HCT116 (cell line): ENCODE measurements at regions not wholly inside any gene's neighbourhood (a gene's known extent, or its start where the extent isn't known, plus 50 kb on each side); places are given as distances from the start of the nearest gene placed in this dataset.

Experiments
- ATAC-seq: fragments of 200-7000 bp; cut with Tn5 transposase; 2 replicates; pipeline ENCODE4 v1.9.1; 2020; ENCODE audit warnings: mild to moderate bottlenecking, moderate library complexity
- BruUV-seq: library from RNA; stranded (reverse); fragments of 400-500 nt; replicated peaks from 2 replicates; lab custom pipeline; 2021; lab: Mats Ljungman, UMichigan
- CTCF ChIA-PET: fragments of 300-600 bp; sonication (Branson Sonifier 250); formaldehyde crosslinking; loops from one replicate; lab custom pipeline; 2021; ENCODE audit warnings: antibody characterized with exemption; lab: Charles Lee
- POLR2A ChIA-PET: fragments of 300-600, 350-600 bp; sonication (Branson Sonifier 250); formaldehyde crosslinking; loops from one replicate; lab custom pipeline; 2021; ENCODE audit warnings: antibody characterized with exemption; lab: Charles Lee
- RAD21 ChIA-PET, 2 experiments: fragments of 300-600 bp; sonication (Branson Sonifier 250); formaldehyde crosslinking; loops; one replicate each; lab custom pipeline; 2023; ENCODE audit warnings: low total read pairs in 2 of 2; ENCODE audit not compliant: uncharacterized antibody in 2 of 2, unreplicated experiment in 2 of 2, low non-redundant PET in 1 of 2; lab: Charles Lee
- DNase-seq: peaks from one replicate; pipeline ENCODE4 v3.0.0-alpha.2; 2010; ENCODE audit warnings: low read depth, low spot score
- H2AFZ ChIP-seq: fragments of 200-600 bp; shearing (Covaris generic), sonication (generic); 2 replicates; pipeline ENCODE4 v1.6.1; 2017; ENCODE audit warnings: low read depth, mixed run types, mixed read lengths, antibody characterized with exemption, low read length; ENCODE audit not compliant: poor library complexity, severe bottlenecking
- H3K27ac ChIP-seq: 2 replicates; pipeline ENCODE4 v1.5.1; 2012; ENCODE audit warnings: low read depth, low read length
- H3K27me3 ChIP-seq: fragments of 200-600 bp; sonication (generic); 2 replicates; pipeline ENCODE4 v1.6.1; 2016; ENCODE audit warnings: mixed run types, low read length, mixed read lengths; ENCODE audit not compliant: insufficient read depth
- H3K36me3 ChIP-seq, 2 experiments: fragments of 200-500 bp in 1 of 2; fragments of 200-600 bp in 1 of 2; sonication (Bioruptor generic) in 1 of 2; sonication (generic) in 1 of 2; 2 replicates each; pipeline versions ENCODE4 v1.5.1 to v1.6.1; 2014 to 2016; ENCODE audit warnings: low read length in 2 of 2, inconsistent platforms in 1 of 2, mixed read lengths in 1 of 2, mixed run types in 1 of 2; ENCODE audit not compliant: insufficient read depth in 2 of 2, control insufficient read depth in 1 of 2
- H3K4me1 ChIP-seq, 2 experiments: fragments of 200-600 bp in 1 of 2; sonication (generic) in 1 of 2; 2 replicates each; pipeline versions ENCODE4 v1.5.1 to v1.6.1; 2012 to 2017; ENCODE audit warnings: low read length in 2 of 2, inconsistent platforms in 1 of 2, mild to moderate bottlenecking in 1 of 2, mixed read lengths in 1 of 2, mixed run types in 1 of 2, moderate library complexity in 1 of 2; ENCODE audit not compliant: insufficient read depth in 2 of 2, control insufficient read depth in 1 of 2
- H3K4me2 ChIP-seq: fragments of 200-600 bp; sonication (generic); 2 replicates; pipeline ENCODE4 v1.6.1; 2017; ENCODE audit warnings: mixed run types, low read length, mixed read lengths
- H3K4me3 ChIP-seq, 2 experiments: fragments of 200-600 bp in 1 of 2; sonication (generic) in 1 of 2; replicated peaks in 1 of 2; 2 replicates each; pipeline ENCODE4 v1.5.1; 2011 to 2016; ENCODE audit warnings: low read length in 2 of 2, control low read depth in 1 of 2, low read depth in 1 of 2, mild to moderate bottlenecking in 1 of 2, mixed read lengths in 1 of 2, mixed run types in 1 of 2
- H3K79me2 ChIP-seq: fragments of 200-600 bp; sonication (generic); 2 replicates; pipeline ENCODE4 v1.6.1; 2017; ENCODE audit warnings: mild to moderate bottlenecking, mixed run types, low read length, moderate library complexity, mixed read lengths; ENCODE audit not compliant: insufficient read depth
- H3K9ac ChIP-seq: fragments of 200-600 bp; sonication (generic); 2 replicates; pipeline ENCODE4 v1.6.1; 2016; ENCODE audit warnings: low read length, mixed read lengths
- H3K9me2 ChIP-seq: fragments of 200-600 bp; sonication (generic), shearing (Covaris generic); 2 replicates; pipeline ENCODE4 v1.6.1; 2017; ENCODE audit warnings: mixed run types, mild to moderate bottlenecking, moderate library complexity; ENCODE audit not compliant: insufficient read depth
- H3K9me3 ChIP-seq, 2 experiments: fragments of 200-500 bp in 1 of 2; fragments of 200-600 bp in 1 of 2; sonication (Bioruptor generic) in 1 of 2; sonication (generic) in 1 of 2; 2 replicates each; pipeline ENCODE4 v1.6.1; 2014 to 2017; ENCODE audit warnings: low read length in 2 of 2, mixed read lengths in 2 of 2, inconsistent platforms in 1 of 2, low read depth in 1 of 2, mild to moderate bottlenecking in 1 of 2, mixed run types in 1 of 2, moderate library complexity in 1 of 2; ENCODE audit not compliant: control insufficient read depth in 1 of 2, insufficient read depth in 1 of 2
- H4K20me1 ChIP-seq: fragments of 200-600 bp; sonication (generic), shearing (Covaris generic); 2 replicates; pipeline ENCODE4 v1.6.1; 2017; ENCODE audit warnings: mixed run types, mild to moderate bottlenecking, moderate library complexity; ENCODE audit not compliant: insufficient read depth
- CBX3 ChIP-seq: IDR thresholded peaks from 2 replicates; pipeline ENCODE4 v1.6.1; 2012; ENCODE audit warnings: low read depth
- CTCF ChIP-seq, 3 experiments: fragments of 200-600 bp in 1 of 3; sonication (generic) in 1 of 3; IDR thresholded peaks in 2 of 3; conservative IDR thresholded peaks in 1 of 3; 2 replicates each; pipeline ENCODE4 v1.5.1; 2012 to 2017; ENCODE audit warnings: low read depth in 2 of 3, low read length in 2 of 3, antibody characterized with exemption in 1 of 3, borderline replicate concordance in 1 of 3, control low read depth in 1 of 3, mild to moderate bottlenecking in 1 of 3, mixed read lengths in 1 of 3, mixed run types in 1 of 3, moderate library complexity in 1 of 3; ENCODE audit not compliant: insufficient read depth in 1 of 3
- EZH2 ChIP-seq: fragments of 200-600 bp; sonication (generic); IDR thresholded peaks from 2 replicates; pipeline ENCODE4 v1.6.1; 2017; ENCODE audit warnings: antibody characterized with exemption, mixed run types
- FOSL1 ChIP-seq: IDR thresholded peaks from 2 replicates; pipeline ENCODE4 v1.6.1; 2012; ENCODE audit warnings: low read depth
- MAX ChIP-seq: IDR thresholded peaks from 2 replicates; pipeline ENCODE4 v1.6.1; 2012
- RAD21 ChIP-seq: IDR thresholded peaks from 2 replicates; pipeline ENCODE4 v1.6.1; 2012; ENCODE audit warnings: low read depth, mild to moderate bottlenecking
- REST ChIP-seq: IDR thresholded peaks from 2 replicates; pipeline ENCODE4 v1.6.1; 2012; ENCODE audit warnings: low read depth
- SIN3A ChIP-seq: IDR thresholded peaks from 2 replicates; pipeline ENCODE4 v1.6.1; 2012; ENCODE audit warnings: low read depth
- SRF ChIP-seq: IDR thresholded peaks from 2 replicates; pipeline ENCODE4 v1.6.1; 2012; ENCODE audit warnings: low read depth
- TCF7L2 ChIP-seq: IDR thresholded peaks from 2 replicates; pipeline ENCODE4 v1.7.0; 2011; ENCODE audit warnings: borderline replicate concordance, inconsistent platforms; ENCODE audit not compliant: insufficient read depth, insufficient read length; ENCODE audit errors: extremely low read depth
- ZBTB33 ChIP-seq: IDR thresholded peaks from 2 replicates; pipeline ENCODE4 v1.6.1; 2011; ENCODE audit warnings: mild to moderate bottlenecking, low read length, moderate library complexity; ENCODE audit not compliant: insufficient replicate concordance; ENCODE audit errors: extremely low read depth
- ZNF274 ChIP-seq: fragments of 200-500 bp; sonication (Bioruptor generic); IDR thresholded peaks from 2 replicates; pipeline ENCODE4 v1.6.1; 2014; ENCODE audit warnings: mild to moderate bottlenecking, low read depth, low read length, inconsistent platforms
- intact Hi-C: fragments of 100-400 bp; cut with micrococcal nuclease; formaldehyde crosslinking; loops from 2 replicates; pipeline ENCODE4 v1.10.0; 2022

GRCh38 chr11:13859892-13860291 is 102.6 kb upstream of the SPON1 start:
- ChIA-PET CTCF (no interaction called here), RAD21 (no interaction called here), POLR2A (no interaction called here)
- H3K9ac ChIP-seq: no peak overlapping the region
- no peak overlapping the region for H2AFZ ChIP-seq
- ATAC-seq (no peak), DNase-seq (no peak)
- H3K36me3 ChIP-seq: no peaks in the 10 kb centered on the region
- no peak overlapping the region for H3K4me2 ChIP-seq
- no TSS peak for BruUV-seq
- H3K4me3 ChIP-seq: no peak overlapping the region
- peaks cover 0 to 10% of the 10 kb centered on the region in 2 experiments; a peak in 1 of 4 replicates for H3K4me1 ChIP-seq
- no peaks in the 10 kb centered on the region for H3K9me3 ChIP-seq
- H3K79me2 ChIP-seq: no peaks in the 10 kb centered on the region
- H3K27ac ChIP-seq: no peak overlapping the region
- no peaks in the 10 kb centered on the region for H4K20me1 ChIP-seq
- intact Hi-C loops: no loop called here
- no peaks in the 10 kb centered on the region; the same call in 1 of the 2 replicates for H3K27me3 ChIP-seq
- no peak for TF ChIP-seq MAX
- TF ChIP-seq SRF: no peak
- TF ChIP-seq ZNF274: no peak
- TF ChIP-seq CBX3: no peak
- no peak for TF ChIP-seq EZH2
- TF ChIP-seq ZBTB33: no peak
- no peak for TF ChIP-seq SIN3A
- no peak for TF ChIP-seq CTCF (IDR thresholded peaks at IDR 0.05 in 2 of 3, conservative IDR thresholded peaks at IDR 0.05 in 1 of 3; ENCODE audit: borderline replicate concordance in 1 of 3, insufficient read depth in 1 of 3, low read depth in 2 of 3, low read length in 2 of 3)
- no peak for TF ChIP-seq RAD21
- TF ChIP-seq REST: no peak
- no peak for TF ChIP-seq FOSL1
- no peak for TF ChIP-seq TCF7L2
- no peaks in the 10 kb centered on the region for H3K9me2 ChIP-seq
